Activated naive CD8-positive, alpha-beta T cell treated with anti-CD3 and anti-CD28 coated beads for 36 hours (primary cell): ENCODE measurements at regions not wholly inside any gene's neighbourhood (a gene's known extent, or its start where the extent isn't known, plus 50 kb on each side); places are given as distances from the start of the nearest gene placed in this dataset.
"Not testable (repeated sequence)": the region's sequence is repeated elsewhere in the genome, so short reads cannot be mapped to it uniquely, and the experiment has no call there.

Experiments used
- DNase-seq: peaks from one replicate; pipeline ENCODE4 v3.0.0; 2021
- H3K27ac Mint-ChIP-seq: one replicate; pipeline ENCODE4 v1.8.0; 2022; ENCODE audit warnings: mild to moderate bottlenecking, moderate library complexity, mixed read lengths
- H3K27me3 Mint-ChIP-seq: one replicate; pipeline ENCODE4 v1.8.0; 2022; ENCODE audit warnings: mild to moderate bottlenecking, mixed read lengths
- H3K36me3 Mint-ChIP-seq: one replicate; pipeline ENCODE4 v1.8.0; 2021; ENCODE audit warnings: mild to moderate bottlenecking, mixed read lengths
- H3K4me1 Mint-ChIP-seq: one replicate; pipeline ENCODE4 v1.8.0; 2021; ENCODE audit warnings: mixed read lengths
- H3K4me3 Mint-ChIP-seq: one replicate; pipeline ENCODE4 v1.8.0; 2022; ENCODE audit warnings: mild to moderate bottlenecking, moderate library complexity, mixed read lengths
- H3K9me3 Mint-ChIP-seq: one replicate; pipeline ENCODE4 v1.8.0; 2022; ENCODE audit warnings: mixed read lengths

DNA sequence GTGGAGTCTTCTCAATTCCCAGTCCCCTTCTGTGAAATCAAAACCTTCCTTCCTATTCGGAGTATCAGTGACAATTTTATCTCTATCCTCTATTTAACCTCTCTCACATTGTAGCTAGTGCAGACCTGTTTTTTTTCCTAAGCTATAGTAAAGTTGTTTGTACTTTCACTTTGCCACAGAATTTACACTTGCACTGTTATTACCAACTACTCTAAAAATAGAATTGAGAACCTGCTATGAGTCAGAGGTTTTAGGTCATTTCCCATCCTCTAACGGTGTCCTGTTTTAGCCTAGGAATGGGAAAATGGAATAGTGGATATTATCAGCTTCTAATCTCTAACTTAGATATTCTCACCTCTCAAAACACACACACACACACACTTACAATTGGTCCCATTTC lies 862.7 kb downstream of the NCAM2 start:
- no peak overlapping the region for H3K4me3 Mint-ChIP-seq
- H3K27me3 Mint-ChIP-seq = no peaks in the 10 kb centered on the region
- peaks cover 2% of the 10 kb centered on the region for H3K4me1 Mint-ChIP-seq
- H3K9me3 Mint-ChIP-seq = no peaks in the 10 kb centered on the region
- no peak for DNase-seq
- H3K36me3 Mint-ChIP-seq = no peaks in the 10 kb centered on the region
- no peak overlapping the region for H3K27ac Mint-ChIP-seq

GRCh38 chr21:21864321-21864840 lies 866.2 kb downstream of the NCAM2 start:
- Mint-ChIP-seq H3K27me3 (no peaks in the 10 kb centered on the region), H3K27ac (no peak overlapping the region), H3K4me3 (no peak overlapping the region), H3K36me3 (no peaks in the 10 kb centered on the region), H3K9me3 (no peaks in the 10 kb centered on the region), H3K4me1 (peaks cover 2% of the 10 kb centered on the region)
- DNase-seq = no peak

DNA sequence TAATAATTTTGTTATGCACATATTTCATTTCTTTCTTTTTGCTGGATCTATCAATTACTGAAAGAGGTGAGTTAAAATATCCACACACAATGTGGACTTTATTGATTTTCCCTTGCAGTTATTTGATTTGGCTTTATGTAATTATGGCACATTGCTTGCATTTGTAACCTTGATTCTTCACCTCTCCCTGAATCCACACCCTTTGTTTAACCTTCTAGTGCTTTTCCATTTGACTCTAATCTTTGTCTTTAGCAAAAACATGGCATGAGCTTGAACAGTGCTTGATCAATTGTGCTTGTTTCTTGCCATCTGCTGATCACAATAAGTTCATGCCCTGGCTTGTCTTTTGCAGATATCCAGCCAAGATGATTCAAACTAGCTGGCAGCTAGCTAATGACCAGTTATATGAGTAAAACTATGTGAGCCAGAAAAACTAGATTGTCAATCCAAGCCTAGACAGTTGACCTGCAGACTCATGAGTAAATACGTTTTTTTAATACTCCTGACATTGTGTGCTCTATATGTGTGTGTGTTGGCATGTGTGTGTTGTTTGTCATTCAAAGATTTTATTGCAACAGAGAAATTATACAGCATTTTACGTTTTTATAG lies 899.2 kb downstream of the NCAM2 start:
- DNase-seq = no peak
- Mint-ChIP-seq H3K27ac (no peak overlapping the region), H3K36me3 (no peaks in the 10 kb centered on the region), H3K9me3 (peaks cover 4% of the 10 kb centered on the region), H3K27me3 (no peaks in the 10 kb centered on the region), H3K4me1 (no peaks in the 10 kb centered on the region), H3K4me3 (no peak overlapping the region)

DNA sequence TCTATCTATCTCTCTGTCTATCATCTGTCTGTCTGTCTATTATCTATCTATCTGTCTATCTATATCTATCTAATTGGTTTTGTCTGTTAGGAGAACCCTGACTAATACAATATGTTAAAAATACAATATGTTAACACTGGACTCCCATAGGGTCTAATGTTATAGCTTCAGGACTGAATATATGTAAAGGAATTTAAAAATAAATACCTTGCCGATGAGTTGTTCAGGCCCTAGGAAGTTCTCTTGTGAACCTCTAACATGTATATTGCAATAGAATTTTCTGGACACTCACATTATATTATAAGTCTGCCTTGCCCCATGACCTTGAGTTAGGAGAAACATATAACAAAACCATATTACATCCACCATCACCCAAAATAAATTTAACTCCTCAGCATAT lies 900.6 kb downstream of the NCAM2 start:
- Mint-ChIP-seq H3K27me3 (no peaks in the 10 kb centered on the region), H3K9me3 (no peaks in the 10 kb centered on the region), H3K4me3 (no peak overlapping the region), H3K27ac (no peak overlapping the region), H3K36me3 (no peaks in the 10 kb centered on the region), H3K4me1 (no peaks in the 10 kb centered on the region)
- no peak for DNase-seq

DNA sequence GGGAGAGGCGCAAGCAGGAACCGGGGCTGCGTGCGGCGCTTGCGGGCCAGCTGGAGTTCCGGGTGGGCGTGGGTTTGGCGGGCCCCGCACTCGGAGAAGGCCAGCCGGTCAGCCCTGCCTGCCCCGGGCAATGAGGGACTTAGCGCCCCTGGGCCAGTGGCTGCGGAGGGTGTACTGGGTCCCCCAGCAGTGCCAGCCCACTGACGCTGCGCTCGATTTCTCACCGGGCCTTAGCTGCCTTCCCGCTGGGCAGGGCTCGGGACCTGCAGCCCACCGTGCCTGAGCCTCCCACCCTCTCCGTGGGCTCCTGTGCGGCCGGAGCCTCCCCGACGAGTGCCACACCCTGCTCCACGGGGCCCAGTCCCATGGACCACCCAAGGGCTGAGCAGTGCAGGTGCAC lies 904.2 kb downstream of the NCAM2 start:
- not testable (repeated sequence) for H3K4me3 Mint-ChIP-seq, H3K27me3 Mint-ChIP-seq, H3K9me3 Mint-ChIP-seq, H3K4me1 Mint-ChIP-seq, H3K36me3 Mint-ChIP-seq, H3K27ac Mint-ChIP-seq, DNase-seq

DNA sequence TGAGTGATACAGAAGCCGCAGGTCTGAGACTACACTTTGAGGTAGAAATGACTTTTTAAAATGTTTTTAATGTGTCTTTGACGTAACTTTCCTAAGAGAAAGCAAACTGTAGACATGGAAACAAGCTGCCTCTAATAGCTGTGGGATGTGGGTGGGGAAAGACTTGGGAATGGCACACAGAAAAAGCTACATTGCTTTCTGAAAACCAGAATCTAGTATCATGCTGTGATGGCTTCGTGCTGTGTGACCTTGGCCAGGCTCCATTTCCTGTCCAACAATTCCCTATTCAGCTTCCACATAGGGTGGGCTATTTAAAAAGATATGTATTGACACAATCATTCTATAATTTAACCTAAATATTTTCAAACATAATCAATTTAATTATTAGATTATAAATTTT lies 909.1 kb downstream of the NCAM2 start:
- Mint-ChIP-seq H3K9me3 (no peaks in the 10 kb centered on the region), H3K4me3 (no peak overlapping the region), H3K4me1 (no peaks in the 10 kb centered on the region), H3K27ac (no peak overlapping the region), H3K27me3 (no peaks in the 10 kb centered on the region), H3K36me3 (no peaks in the 10 kb centered on the region)
- DNase-seq = no peak

DNA sequence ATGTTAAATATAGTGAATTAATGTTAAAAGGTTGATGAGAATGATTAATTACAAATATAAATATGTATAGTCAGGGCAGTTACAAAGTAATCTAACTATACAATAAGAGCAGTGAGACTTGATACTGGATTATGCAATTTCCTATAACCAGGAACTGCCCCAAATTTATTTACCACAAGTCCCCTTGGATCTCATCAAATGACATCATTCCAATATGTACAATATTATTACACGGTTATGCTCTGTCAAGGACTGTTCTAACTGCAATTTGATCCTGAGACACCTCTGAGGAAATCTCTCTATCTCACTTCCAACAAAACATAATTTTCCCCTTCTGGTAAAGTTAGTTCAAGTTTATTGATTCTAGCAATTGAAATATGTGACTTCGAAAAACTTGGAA lies 917.6 kb downstream of the NCAM2 start:
- no peaks in the 10 kb centered on the region for H3K4me1 Mint-ChIP-seq
- H3K36me3 Mint-ChIP-seq = no peaks in the 10 kb centered on the region
- H3K4me3 Mint-ChIP-seq = no peak overlapping the region
- H3K27ac Mint-ChIP-seq = no peak overlapping the region
- H3K9me3 Mint-ChIP-seq = no peaks in the 10 kb centered on the region
- no peaks in the 10 kb centered on the region for H3K27me3 Mint-ChIP-seq
- no peak for DNase-seq

- no peak for DNase-seq
- Mint-ChIP-seq H3K27ac (no peak overlapping the region), H3K9me3 (no peaks in the 10 kb centered on the region), H3K4me1 (no peaks in the 10 kb centered on the region), H3K27me3 (peaks cover 4% of the 10 kb centered on the region), H3K4me3 (no peak overlapping the region), H3K36me3 (no peaks in the 10 kb centered on the region)
These were observed 923.4 kb downstream of the NCAM2 start for GRCh38 chr21:21921410-21922232.

GRCh38 chr21:21929226-21929625 lies 931.0 kb downstream of the NCAM2 start:
- Mint-ChIP-seq H3K27me3 (no peaks in the 10 kb centered on the region), H3K4me3 (no peak overlapping the region), H3K27ac (no peak overlapping the region), H3K4me1 (no peaks in the 10 kb centered on the region), H3K36me3 (no peaks in the 10 kb centered on the region), H3K9me3 (no peaks in the 10 kb centered on the region)
- no peak for DNase-seq

DNA sequence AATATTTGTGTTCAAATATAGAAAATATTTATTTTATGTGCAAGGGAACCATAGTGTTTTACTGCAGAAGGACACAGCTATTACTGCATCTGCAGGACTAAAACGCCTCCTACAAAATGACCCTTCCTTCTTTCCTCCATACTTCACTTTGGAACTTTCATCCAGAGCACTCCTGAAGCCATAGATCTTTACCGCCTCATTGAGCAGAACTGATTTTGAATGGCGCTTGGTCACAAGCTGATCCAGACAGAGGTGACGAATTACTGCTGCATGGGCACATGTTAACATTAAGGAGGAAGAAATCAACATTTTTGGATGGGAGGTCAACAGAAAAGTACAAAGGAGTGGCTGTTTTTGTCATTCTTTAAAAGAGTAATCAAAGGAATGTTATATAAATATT lies 931.6 kb downstream of the NCAM2 start:
- no peaks in the 10 kb centered on the region for H3K4me1 Mint-ChIP-seq
- H3K36me3 Mint-ChIP-seq = no peaks in the 10 kb centered on the region
- no peaks in the 10 kb centered on the region for H3K9me3 Mint-ChIP-seq
- H3K4me3 Mint-ChIP-seq = no peak overlapping the region
- H3K27ac Mint-ChIP-seq = no peak overlapping the region
- H3K27me3 Mint-ChIP-seq = no peaks in the 10 kb centered on the region
- no peak for DNase-seq

- no peak overlapping the region for H3K4me3 Mint-ChIP-seq
- no peaks in the 10 kb centered on the region for H3K36me3 Mint-ChIP-seq
- no peaks in the 10 kb centered on the region for H3K27me3 Mint-ChIP-seq
- no peak for DNase-seq
- no peaks in the 10 kb centered on the region for H3K4me1 Mint-ChIP-seq
- H3K9me3 Mint-ChIP-seq = no peaks in the 10 kb centered on the region
- H3K27ac Mint-ChIP-seq = no peak overlapping the region
These were observed 954.4 kb downstream of the NCAM2 start for GRCh38 chr21:21952566-21952965.

DNA sequence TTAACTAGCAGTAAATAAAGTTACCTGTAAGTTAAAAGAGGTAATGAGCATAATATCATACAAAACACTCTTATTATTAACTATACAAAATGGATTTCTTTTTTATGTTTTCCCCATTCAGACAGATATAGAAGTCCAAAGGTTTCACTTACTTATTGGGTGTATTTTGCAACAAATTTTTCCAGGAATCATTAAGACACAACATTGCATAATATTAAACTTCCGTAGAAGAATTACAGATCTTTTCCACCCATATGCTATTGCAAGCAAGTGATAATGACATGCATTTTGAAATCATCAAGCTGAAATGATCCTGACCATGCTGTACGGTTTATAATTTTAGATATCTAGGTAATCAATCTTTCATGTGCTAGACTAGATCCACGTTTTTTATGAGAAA lies 957.0 kb downstream of the NCAM2 start:
- no peak overlapping the region for H3K27ac Mint-ChIP-seq
- no peak overlapping the region for H3K4me3 Mint-ChIP-seq
- no peaks in the 10 kb centered on the region for H3K4me1 Mint-ChIP-seq
- H3K36me3 Mint-ChIP-seq = no peaks in the 10 kb centered on the region
- H3K27me3 Mint-ChIP-seq = no peaks in the 10 kb centered on the region
- DNase-seq = no peak
- no peaks in the 10 kb centered on the region for H3K9me3 Mint-ChIP-seq

DNA sequence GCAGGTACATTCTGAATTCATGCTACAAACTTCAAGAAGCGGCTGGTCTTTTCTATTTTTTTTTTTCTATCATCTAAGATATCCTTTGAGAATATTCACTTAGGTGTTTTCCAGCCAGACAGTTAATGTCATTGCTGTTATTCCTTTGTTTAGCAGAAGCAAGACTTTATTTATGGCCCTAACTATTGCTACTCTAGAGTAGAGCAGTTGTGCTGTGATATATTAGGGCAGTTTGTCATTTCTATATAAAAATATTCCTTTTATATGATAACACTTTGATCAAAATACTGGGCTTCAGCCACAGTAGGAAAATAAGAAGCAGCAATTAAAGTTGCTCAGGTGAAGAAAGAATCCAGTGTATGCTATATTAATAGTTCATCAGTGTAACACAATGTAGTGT lies 959.3 kb downstream of the NCAM2 start:
- no peak overlapping the region for H3K4me3 Mint-ChIP-seq
- H3K36me3 Mint-ChIP-seq = no peaks in the 10 kb centered on the region
- H3K27ac Mint-ChIP-seq = no peak overlapping the region
- no peaks in the 10 kb centered on the region for H3K4me1 Mint-ChIP-seq
- DNase-seq = no peak
- no peaks in the 10 kb centered on the region for H3K27me3 Mint-ChIP-seq
- H3K9me3 Mint-ChIP-seq = peaks cover 2% of the 10 kb centered on the region

- H3K9me3 Mint-ChIP-seq = peaks cover 10% of the 10 kb centered on the region
- H3K4me1 Mint-ChIP-seq = no peaks in the 10 kb centered on the region
- no peaks in the 10 kb centered on the region for H3K36me3 Mint-ChIP-seq
- H3K4me3 Mint-ChIP-seq = no peak overlapping the region
- no peak for DNase-seq
- H3K27me3 Mint-ChIP-seq = no peaks in the 10 kb centered on the region
- H3K27ac Mint-ChIP-seq = no peak overlapping the region
These were observed 965.7 kb downstream of the NCAM2 start for GRCh38 chr21:21963911-21964310.

DNA sequence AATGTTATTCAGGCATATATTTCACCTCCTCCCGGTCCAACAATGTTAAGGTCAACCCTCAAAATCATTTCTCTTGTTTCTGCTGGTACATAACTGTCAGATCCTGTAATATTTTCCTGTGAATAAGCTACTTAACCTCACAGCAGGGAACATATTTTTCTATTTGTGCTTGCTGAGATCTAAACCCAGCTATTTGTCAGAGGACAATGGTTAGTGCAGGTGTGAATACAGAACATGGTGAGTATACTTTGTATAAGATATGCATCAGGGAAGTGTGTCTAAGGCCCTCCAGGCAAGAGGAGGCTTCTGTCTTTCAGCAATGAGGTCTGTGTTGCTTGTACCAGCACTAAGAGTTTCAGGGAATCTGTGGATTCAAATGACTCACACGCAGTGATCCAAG lies 970.6 kb downstream of the NCAM2 start:
- DNase-seq = no peak
- Mint-ChIP-seq H3K9me3 (peaks cover 8% of the 10 kb centered on the region), H3K27me3 (no peaks in the 10 kb centered on the region), H3K36me3 (no peaks in the 10 kb centered on the region), H3K4me1 (no peaks in the 10 kb centered on the region), H3K27ac (no peak overlapping the region), H3K4me3 (no peak overlapping the region)

GRCh38 chr21:21969211-21969610 lies 971.0 kb downstream of the NCAM2 start:
- H3K36me3 Mint-ChIP-seq = no peaks in the 10 kb centered on the region
- no peak overlapping the region for H3K4me3 Mint-ChIP-seq
- peaks cover 7% of the 10 kb centered on the region for H3K9me3 Mint-ChIP-seq
- DNase-seq = no peak
- H3K27me3 Mint-ChIP-seq = no peaks in the 10 kb centered on the region
- no peaks in the 10 kb centered on the region for H3K4me1 Mint-ChIP-seq
- H3K27ac Mint-ChIP-seq = no peak overlapping the region
